SK-N-MC (cell line): ENCODE measurements at regions not wholly inside any gene's neighbourhood (a gene's known extent, or its start where the extent isn't known, plus 50 kb on each side); places are given as distances from the start of the nearest gene placed in this dataset.
"Not testable (repeated sequence)": the region's sequence is repeated elsewhere in the genome, so short reads cannot be mapped to it uniquely, and the experiment has no call there.

Source experiments
- DNase-seq: peaks from one replicate; pipeline ENCODE4 v3.0.0-alpha.2; 2011; ENCODE audit warnings: low read depth, low spot score
- H3K27ac ChIP-seq: fragments of 200-600 bp; sonication (generic); 2 replicates; pipeline ENCODE4 v1.5.1; 2016; ENCODE audit warnings: mixed run types
- H3K36me3 ChIP-seq: fragments of 200-600 bp; sonication (generic); 2 replicates; pipeline ENCODE4 v1.6.1; 2017; ENCODE audit warnings: antibody characterized with exemption, low read length, mixed read lengths; ENCODE audit not compliant: insufficient read depth
- H3K4me3 ChIP-seq: fragments of 200-600 bp; sonication (generic); 2 replicates; pipeline ENCODE4 v1.5.1; 2016
- H3K9ac ChIP-seq: fragments of 200-600 bp; sonication (generic); 2 replicates; pipeline ENCODE4 v1.8.0; 2017; ENCODE audit warnings: mixed run types, mixed read lengths; ENCODE audit not compliant: insufficient read length
- H3K9me3 ChIP-seq: fragments of 200-600 bp; sonication (generic); 2 replicates; pipeline ENCODE4 v1.6.1; 2017; ENCODE audit warnings: low read depth, mild to moderate bottlenecking, antibody characterized with exemption, low read length, moderate library complexity, mixed read lengths
- EZH2 ChIP-seq: fragments of 200-600 bp; sonication (generic); IDR thresholded peaks from one replicate; pipeline ENCODE4 v1.6.1; 2017; ENCODE audit warnings: antibody characterized with exemption
- FOXP2 ChIP-seq: optimal IDR thresholded peaks from 2 replicates; pipeline ENCODE3; 2011; ENCODE audit warnings: mild to moderate bottlenecking, moderate library complexity; ENCODE audit not compliant: insufficient read depth; ENCODE audit errors: extremely low read length, control extremely low read depth
- POLR2AphosphoS5 ChIP-seq: IDR thresholded peaks from 2 replicates; pipeline ENCODE4 v1.6.1; 2012; ENCODE audit warnings: mild to moderate bottlenecking, low read depth, low read length, borderline replicate concordance

GRCh38 chr15:69924531-69924930 is 173.2 kb downstream of the TLE3 start:
- Histone ChIP-seq H3K27ac (no peak overlapping the region), H3K9me3 (no peaks in the 10 kb centered on the region)
- no peak for TF ChIP-seq EZH2
- no peak for TF ChIP-seq POLR2AphosphoS5
- no peak for TF ChIP-seq FOXP2

DNA sequence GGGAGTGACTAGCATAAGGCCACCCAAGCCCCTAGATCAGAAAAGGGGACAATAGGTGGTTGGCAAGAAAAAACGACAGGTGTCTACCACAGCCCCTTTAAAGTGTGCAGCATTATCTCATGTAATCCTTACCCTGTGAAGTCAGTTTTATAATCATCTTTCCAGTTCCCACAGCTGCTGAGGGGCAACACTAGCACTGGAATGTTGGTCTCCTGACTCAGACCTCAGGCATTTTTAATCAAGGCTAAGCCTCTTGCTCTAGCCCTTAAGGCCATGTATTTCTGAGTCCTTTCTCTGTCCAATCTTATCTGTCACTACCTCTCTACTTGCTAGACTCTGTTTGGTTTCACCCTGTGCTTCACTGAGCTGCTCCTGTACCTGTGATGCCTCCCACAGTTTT is 171.7 kb downstream of the TLE3 start:
- Histone ChIP-seq H3K9ac (no peak overlapping the region), H3K4me3 (no peak overlapping the region), H3K9me3 (no peaks in the 10 kb centered on the region), H3K27ac (no peak overlapping the region), H3K36me3 (no peaks in the 10 kb centered on the region)
- TF ChIP-seq FOXP2: no peak
- no peak for TF ChIP-seq POLR2AphosphoS5
- no peak for TF ChIP-seq EZH2
- no peak for DNase-seq

More at GRCh38 chr15:69924531-69924930, 173.2 kb downstream of the TLE3 start:
- Histone ChIP-seq H3K4me3 (no peak overlapping the region), H3K9ac (no peak overlapping the region), H3K36me3 (no peaks in the 10 kb centered on the region)
- no peak for DNase-seq

DNA sequence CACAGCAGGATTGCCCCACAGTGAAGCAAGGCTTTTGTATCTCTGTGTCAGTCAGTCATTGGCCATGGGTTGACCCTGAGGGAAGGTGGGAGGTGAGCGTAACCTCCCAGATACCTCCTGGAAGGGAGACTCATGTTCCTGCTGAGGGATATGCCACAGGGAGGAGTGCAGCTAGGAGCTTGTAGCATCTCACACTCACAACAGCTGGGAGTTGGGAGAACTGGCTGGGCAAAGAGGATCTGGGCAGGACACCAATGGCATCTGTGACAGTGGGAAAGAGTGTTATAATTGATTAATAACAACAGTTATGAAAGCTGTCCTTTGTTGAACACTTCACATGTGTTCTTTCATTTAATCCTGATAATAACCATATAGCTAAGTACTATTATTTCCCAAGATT is 171.0 kb downstream of the TLE3 start:
- Histone ChIP-seq H3K4me3 (no peak overlapping the region), H3K27ac (no peak overlapping the region), H3K9me3 (no peaks in the 10 kb centered on the region), H3K36me3 (no peaks in the 10 kb centered on the region), H3K9ac (no peak overlapping the region)
- TF ChIP-seq POLR2AphosphoS5: no peak
- TF ChIP-seq EZH2: no peak
- TF ChIP-seq FOXP2: no peak
- DNase-seq: no peak

DNA sequence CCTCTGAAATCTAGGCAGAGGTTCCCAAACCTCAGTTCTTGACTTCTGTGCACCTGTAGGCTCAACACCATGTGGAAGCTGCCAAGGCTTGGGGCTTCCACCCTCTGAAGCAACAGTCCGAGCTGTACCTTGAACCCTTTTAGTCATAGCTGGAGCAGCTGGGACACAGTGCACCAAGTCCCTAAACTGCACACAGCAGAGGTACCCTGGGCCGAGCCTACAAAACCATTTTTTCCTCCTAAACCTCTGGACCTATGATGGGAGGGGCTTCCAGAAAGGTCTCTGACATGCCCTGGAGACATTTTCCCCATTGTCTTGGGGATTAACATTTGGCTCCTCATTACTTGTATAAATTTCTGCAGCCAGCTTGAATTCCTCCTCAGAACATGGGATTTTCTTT is 168.8 kb downstream of the TLE3 start:
- H3K9ac ChIP-seq, H3K4me3 ChIP-seq, H3K9me3 ChIP-seq, H3K27ac ChIP-seq, DNase-seq, H3K36me3 ChIP-seq: not testable (repeated sequence)

- Histone ChIP-seq H3K27ac (no peak overlapping the region), H3K4me3 (no peak overlapping the region), H3K36me3 (no peaks in the 10 kb centered on the region), H3K9me3 (no peaks in the 10 kb centered on the region), H3K9ac (no peak overlapping the region)
- no peak for DNase-seq
- no peak for TF ChIP-seq EZH2
- no peak for TF ChIP-seq POLR2AphosphoS5
- no peak for TF ChIP-seq FOXP2
Observed at GRCh38 chr15:69929905-69930630, 167.6 kb downstream of the TLE3 start.

- Histone ChIP-seq H3K9me3 (no peaks in the 10 kb centered on the region), H3K27ac (no peak overlapping the region), H3K4me3 (no peak overlapping the region), H3K9ac (no peak overlapping the region), H3K36me3 (no peaks in the 10 kb centered on the region)
- DNase-seq: no peak
- no peak for TF ChIP-seq POLR2AphosphoS5
Observed at GRCh38 chr15:69930754-69931153, 167.0 kb downstream of the TLE3 start.

GRCh38 chr15:69931156-69931555 is 166.6 kb downstream of the TLE3 start:
- no peak overlapping the region for H3K9ac ChIP-seq
- H3K27ac ChIP-seq: no peak overlapping the region
- no peak overlapping the region for H3K4me3 ChIP-seq
- TF ChIP-seq FOXP2: no peak
- TF ChIP-seq POLR2AphosphoS5: no peak
- TF ChIP-seq EZH2: no peak
- no peaks in the 10 kb centered on the region for H3K9me3 ChIP-seq
- DNase-seq: no peak
- no peaks in the 10 kb centered on the region for H3K36me3 ChIP-seq

- Histone ChIP-seq H3K27ac (no peak overlapping the region), H3K36me3 (no peaks in the 10 kb centered on the region), H3K4me3 (no peak overlapping the region), H3K9ac (no peak overlapping the region), H3K9me3 (no peaks in the 10 kb centered on the region)
- no peak for DNase-seq
- no peak for TF ChIP-seq FOXP2
- no peak for TF ChIP-seq EZH2
- TF ChIP-seq POLR2AphosphoS5: no peak
Observed at GRCh38 chr15:69934607-69935006, 163.1 kb downstream of the TLE3 start.

DNA sequence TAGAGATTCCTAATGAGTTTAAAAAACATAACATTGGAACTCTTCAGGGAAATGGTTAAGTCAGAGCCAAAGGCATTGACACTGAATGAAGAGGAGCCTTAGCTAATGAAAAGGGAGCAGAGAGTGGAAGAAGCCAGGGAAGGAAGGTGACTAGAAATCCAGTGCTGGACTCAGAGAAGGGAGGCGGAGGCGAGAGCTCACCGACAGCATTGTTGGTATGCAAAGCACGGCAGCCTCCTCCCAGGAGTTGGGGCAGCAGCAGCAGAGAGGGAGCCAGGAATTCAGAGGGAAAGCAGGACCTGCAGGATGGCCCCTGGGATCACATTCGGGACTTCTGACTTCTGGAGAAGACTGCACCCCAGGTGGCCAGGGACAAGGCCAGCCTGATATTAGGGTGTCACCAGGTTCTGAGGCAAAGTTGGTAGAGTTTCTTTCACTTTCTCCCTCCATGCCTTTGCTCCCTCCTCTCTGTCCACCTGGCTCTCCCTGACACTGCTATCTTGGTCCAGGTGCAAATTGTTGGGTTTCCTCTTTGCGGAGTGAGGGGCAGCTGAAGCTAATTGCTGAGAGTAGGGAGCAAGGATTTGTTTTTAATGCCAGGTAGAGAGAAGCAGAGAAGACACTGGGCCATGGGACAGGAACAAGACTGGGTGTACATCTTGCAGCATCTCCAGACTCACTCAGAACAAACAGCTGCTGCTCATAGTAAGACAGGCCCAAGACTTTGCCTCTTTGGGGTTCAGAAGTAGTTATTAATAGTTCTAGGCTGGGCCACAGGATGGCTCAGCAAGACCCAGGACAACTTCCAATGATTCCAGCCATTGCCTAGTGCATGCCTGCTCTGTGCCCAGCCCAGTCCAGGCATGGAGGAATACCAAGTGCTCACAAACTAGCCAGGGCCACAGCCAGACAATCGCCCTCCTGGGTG is 157.9 kb downstream of the TLE3 start:
- Histone ChIP-seq H3K36me3 (no peaks in the 10 kb centered on the region), H3K9me3 (no peaks in the 10 kb centered on the region), H3K9ac (no peak overlapping the region), H3K4me3 (no peak overlapping the region), H3K27ac (no peak overlapping the region)
- no peak for DNase-seq
- TF ChIP-seq EZH2: no peak
